IPS-18c (cell line): ENCODE measurements at regions not wholly inside any gene's neighbourhood (a gene's known extent, or its start where the extent isn't known, plus 50 kb on each side); places are given as distances from the start of the nearest gene placed in this dataset.
"Not testable (repeated sequence)": the region's sequence is repeated elsewhere in the genome, so short reads cannot be mapped to it uniquely, and the experiment has no call there.

ENCODE experiments used
- H3K4me3 ChIP-seq: 2 replicates; pipeline ENCODE4 v1.7.0; 2013; ENCODE audit warnings: low read depth, mild to moderate bottlenecking, low read length, moderate library complexity; ENCODE audit not compliant: insufficient read depth
- H3K9me3 ChIP-seq: one replicate; pipeline ENCODE4 v1.6.1; 2013; ENCODE audit warnings: mild to moderate bottlenecking, low read length, moderate library complexity; ENCODE audit not compliant: control insufficient read depth, insufficient read depth

DNA sequence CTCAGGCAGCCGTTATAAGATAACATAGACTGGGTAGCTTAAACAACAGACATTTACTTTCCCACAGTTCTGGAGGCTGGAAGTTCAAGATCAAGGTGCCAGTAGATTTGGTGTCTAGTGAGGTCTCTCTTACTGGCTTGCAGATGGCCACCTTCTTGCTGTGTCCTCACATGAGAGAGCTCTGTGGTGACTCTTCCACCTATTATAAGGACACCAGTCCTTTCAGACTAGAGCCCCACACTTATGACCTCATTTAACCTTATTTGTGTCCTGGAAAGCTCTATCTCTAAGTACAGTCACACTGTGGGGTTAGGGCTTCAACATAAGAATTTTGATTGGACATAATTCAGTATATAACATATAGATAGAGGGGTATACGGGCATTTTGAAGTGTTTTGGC is 245.0 kb downstream of the UTRN start:
- Histone ChIP-seq H3K9me3 (no peaks in the 10 kb centered on the region), H3K4me3 (no peak overlapping the region)

DNA sequence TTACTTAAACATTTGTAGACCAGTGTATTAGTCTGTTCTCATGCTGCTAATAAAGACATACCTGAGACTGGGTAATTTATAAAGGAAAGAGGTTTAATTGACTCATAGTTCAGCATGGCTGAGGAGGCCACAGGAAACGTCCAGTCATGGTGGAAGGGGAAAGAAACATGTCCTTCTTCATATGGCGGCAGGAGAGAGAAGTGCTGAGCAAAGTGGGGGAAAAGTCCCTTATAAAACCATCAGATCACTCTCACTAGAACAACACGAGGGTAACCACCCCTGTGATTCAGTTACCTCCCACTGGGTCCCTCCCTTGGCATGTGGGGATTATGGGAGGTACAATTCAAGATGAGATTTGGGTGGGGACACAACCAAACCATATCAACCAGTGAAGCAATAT is 247.1 kb downstream of the UTRN start:
- H3K4me3 ChIP-seq, H3K9me3 ChIP-seq: not testable (repeated sequence)

DNA sequence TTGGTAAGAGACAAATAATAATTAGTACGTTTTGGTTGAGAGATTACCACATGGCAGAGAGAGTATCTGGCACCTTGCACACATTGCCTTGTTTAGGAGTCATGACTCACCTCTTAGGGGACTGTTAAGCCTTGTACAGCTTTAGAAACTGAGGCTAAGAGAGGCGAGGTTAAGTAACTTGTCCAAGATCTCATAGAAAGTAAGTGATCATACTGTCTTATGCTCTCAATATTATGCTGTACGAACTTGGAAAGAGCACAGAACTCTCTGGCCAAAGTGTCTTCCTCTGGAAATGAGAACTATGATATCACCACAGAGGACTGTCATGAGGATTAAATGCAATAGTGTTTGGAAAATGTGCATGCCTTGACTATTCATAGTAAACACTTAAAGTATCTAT is 249.0 kb downstream of the UTRN start:
- Histone ChIP-seq H3K9me3 (no peaks in the 10 kb centered on the region), H3K4me3 (no peak overlapping the region)

DNA sequence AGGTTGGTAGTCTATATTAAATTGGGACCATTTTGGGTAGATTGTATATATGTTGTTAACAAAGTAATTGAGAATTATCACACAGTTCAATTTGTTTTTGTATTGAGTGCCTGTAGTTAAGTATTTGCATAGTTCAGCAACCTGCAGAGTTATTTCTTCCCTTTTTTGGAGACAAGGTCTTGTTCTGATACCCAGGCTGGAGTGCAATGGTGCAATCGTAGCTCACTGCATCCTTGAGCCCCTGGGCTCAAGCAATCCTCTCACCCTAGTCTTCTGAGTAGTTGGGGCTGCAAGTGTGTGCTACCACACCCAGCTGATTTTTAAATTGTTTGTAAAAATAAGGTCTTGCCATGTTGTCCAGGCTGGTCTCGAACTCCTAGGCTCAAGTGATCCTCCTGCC is 250.5 kb downstream of the UTRN start:
- no peaks in the 10 kb centered on the region for H3K9me3 ChIP-seq
- H3K4me3 ChIP-seq, result no peak overlapping the region

DNA sequence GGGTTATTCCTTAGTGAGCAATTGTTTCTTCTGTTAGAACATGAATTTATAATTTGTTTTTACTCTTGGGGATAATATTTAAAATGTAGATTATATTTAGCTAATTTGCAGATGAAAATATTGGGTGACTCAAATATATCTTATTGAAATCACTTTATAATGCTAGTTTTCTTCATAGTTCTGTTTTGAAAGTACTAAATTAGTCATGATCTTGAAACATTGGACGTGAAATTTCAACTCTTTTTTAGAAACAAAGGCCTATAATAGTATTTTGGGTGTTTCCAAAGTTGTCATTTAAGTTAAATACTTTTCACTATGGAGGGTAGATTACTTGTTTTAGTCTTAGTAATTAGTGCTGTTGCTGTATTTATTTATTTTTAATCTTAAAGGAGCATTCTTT is 250.9 kb downstream of the UTRN start:
- H3K4me3 ChIP-seq, result no peak overlapping the region
- no peaks in the 10 kb centered on the region for H3K9me3 ChIP-seq

DNA sequence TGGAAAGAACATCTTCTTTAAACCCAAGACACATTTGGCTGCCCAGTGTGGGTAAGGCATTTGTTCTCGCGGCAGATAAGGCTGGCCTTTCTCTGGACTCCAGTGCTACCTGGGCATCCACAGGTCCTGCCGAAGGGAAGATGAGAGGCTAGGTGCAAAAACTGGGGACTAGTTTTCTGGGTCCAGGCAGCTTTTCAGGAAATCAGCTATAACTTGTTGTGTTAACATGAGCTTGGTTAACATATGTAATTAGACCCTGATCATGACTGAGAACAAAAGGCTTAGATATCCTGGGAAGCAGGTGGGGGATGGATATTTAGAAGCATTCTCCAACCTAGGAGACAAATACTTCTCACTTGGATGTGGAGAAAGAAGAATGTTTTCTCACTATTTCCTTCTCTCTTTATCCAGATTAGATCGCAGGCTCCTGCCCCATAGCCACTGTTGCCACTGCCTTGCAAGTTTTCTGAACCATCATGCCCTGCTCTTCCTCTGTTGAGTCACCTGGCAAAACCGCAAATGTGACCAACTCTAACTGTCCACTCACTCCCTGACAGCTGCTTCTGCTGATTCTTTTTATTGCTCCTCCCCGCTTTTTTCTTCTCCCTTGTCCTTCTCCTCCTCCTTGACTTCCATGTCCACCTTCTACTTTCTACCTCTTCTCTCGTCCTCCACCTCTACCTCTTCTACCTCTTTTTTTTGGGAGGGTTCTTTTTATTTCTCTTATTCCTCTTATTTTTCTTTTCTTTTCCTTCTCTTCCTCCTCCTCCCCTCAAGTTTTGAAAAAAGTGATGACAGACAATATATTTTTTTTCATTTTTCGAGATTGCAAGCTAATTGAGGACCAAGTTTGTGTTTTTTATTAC is 258.1 kb downstream of the UTRN start:
- no peak overlapping the region for H3K4me3 ChIP-seq

DNA sequence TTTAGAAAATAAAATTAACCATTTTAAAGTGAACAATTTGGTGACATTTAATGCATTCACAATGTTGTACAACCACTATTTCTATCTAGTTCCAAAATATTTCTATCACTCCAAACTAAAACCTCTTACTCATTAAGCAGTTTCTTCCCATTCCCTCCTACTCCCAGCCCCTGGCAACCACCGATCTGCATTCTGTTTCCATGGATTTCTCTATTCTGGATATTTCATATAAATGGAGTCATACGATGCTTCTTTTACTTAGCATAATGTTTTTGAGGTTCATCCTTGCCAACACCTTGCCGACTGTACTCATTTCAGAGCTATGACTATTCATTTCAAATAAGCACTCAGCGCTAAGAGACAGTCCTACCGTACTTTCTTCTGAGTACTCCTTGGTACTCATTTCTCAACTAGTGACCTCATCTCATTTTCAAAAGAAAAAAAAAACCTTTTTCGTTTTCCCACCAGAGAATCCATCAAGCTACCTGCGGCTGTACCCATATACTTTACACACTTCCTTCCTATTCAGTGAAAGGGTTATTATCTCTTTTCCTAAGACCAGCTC is 259.2 kb downstream of the UTRN start:
- no peak overlapping the region for H3K4me3 ChIP-seq
- no peaks in the 10 kb centered on the region for H3K9me3 ChIP-seq

More for the DNA sequence above, 258.1 kb downstream of the UTRN start:
- no peaks in the 10 kb centered on the region for H3K9me3 ChIP-seq

DNA sequence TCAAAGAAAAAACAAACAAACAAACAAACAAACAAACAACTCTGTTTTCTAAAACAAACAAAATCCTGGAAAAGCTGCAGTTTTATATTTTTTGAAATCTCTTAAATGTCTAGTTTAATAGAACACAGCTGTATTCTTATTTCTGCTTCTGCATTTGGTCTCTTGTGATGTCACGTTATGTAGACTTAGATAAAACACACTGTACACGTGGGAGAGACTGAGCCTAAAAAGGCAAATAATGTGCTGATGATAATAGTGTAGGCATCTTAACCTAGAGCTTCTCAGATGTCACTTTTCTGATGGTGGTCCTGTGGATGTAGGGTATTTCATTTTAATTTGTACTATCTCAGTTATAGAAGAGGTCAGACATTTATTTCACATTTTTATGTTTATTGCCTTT is 261.7 kb downstream of the UTRN start:
- Histone ChIP-seq H3K4me3 (no peak overlapping the region), H3K9me3 (no peaks in the 10 kb centered on the region)

DNA sequence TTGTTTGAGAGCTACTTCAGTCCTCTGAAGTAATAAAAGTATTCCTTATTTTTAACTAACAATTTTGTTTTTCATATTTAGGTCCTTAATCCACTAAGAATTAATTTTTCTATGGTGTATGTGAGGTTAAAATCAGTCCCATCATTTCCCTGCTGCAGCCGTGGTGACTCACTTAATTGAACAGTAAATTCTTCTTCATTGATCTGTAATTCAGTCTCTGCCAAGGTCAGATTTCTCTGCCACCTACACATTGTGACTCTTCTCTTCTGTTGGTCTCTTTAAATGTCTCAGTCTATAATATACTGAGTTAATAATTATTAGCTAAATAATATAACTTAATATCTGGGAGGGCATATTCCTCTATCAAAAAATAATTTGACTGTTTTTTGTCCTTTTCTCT is 262.3 kb downstream of the UTRN start:
- Histone ChIP-seq H3K4me3 (no peak overlapping the region), H3K9me3 (no peaks in the 10 kb centered on the region)

DNA sequence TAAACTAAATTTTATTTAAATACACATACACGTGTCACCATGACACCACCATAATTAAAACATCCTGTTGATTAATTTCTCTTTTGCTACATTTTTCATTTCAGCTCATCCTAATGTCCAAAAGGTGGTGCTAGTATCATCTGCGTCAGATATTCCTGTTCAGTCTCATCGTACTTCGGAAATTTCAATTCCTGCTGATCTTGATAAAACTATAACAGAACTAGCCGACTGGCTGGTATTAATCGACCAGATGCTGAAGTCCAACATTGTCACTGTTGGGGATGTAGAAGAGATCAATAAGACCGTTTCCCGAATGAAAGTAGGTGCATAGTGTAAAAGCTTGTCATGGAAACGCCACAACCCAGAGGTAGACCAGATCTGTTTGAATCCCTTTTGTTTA is 263.4 kb downstream of the UTRN start:
- H3K9me3 ChIP-seq, result no peaks in the 10 kb centered on the region
- no peak overlapping the region for H3K4me3 ChIP-seq

DNA sequence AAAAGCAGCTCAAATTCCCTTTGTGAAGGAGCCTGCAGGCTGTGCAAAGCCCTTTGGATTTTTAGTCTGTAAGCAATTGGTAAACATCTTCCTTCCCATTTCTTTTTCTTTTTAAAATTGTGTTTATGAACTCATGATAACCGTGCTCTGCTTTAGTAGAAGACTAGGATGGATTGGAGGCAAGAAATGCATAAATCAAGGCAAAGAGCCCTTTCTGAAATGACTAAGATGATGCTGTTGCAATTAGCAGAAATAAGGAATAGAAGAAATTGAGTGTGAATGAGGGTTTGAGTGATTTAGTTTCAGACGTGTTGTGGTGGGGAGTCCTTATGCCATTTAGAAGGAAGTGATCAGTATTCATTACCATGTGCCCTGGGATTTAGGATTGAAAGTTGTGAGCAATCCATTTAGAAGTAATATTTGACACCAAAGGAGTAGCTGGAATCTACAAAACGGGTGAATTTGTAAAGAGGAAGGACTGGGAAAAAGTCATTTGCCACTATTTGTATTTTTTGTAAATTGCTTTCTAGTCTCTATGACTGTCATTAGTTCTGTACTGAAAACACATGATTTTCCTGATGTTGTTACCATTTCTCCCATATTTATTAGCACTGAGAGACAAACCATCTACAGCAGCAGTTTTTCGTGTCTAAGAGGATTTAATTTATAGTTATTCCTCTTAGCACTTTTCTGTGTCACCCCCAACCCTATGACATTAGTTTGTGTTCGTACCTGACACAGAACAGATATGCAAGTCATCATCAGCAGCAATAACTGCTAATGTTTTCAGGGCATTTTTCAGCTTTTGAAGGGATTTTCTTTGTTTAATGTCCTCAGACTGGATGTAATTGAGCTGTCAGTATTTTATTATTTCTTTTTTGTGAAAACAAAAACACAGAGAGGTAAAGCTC is 265.0 kb downstream of the UTRN start:
- no peaks in the 10 kb centered on the region for H3K9me3 ChIP-seq
- no peak overlapping the region for H3K4me3 ChIP-seq

DNA sequence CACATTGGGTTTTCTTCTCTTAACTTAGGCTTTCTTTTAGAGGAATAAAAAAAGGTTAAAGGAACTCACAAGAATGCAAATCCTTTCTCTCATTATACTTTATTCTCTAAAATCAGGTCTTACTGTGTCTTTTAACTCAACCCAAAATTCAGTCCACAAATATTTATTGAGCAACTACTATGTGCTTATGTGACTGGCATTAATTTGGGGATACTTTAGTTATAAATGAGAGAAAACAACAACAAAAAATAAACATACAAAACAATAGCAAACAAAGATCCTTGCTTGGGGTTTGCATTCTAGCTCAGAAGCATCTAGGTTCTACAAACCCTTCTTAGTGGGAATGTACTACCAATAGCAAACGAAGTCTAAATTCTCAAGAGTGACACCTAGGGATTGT is 266.2 kb downstream of the UTRN start:
- H3K9me3 ChIP-seq, result no peaks in the 10 kb centered on the region
- no peak overlapping the region for H3K4me3 ChIP-seq

DNA sequence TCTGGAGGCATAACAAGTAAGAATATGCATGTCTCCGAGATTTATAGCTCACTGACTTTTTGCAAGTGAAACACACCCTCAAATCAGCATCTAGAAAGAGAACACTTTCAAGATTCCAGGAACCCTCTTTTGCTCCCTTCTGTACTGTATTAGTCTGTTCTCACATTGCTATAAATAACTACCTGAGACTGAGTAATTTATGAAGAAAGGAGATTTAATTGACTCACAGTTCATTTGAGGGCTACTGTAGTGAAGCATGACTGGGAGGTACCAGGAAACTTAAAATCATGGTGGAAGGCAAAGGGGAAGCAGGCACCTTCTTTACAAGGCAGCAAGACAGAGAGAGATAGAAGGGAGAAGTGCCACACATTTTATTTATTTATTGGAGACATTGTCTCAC is 269.9 kb downstream of the UTRN start:
- Histone ChIP-seq H3K9me3 (no peaks in the 10 kb centered on the region), H3K4me3 (no peak overlapping the region)

DNA sequence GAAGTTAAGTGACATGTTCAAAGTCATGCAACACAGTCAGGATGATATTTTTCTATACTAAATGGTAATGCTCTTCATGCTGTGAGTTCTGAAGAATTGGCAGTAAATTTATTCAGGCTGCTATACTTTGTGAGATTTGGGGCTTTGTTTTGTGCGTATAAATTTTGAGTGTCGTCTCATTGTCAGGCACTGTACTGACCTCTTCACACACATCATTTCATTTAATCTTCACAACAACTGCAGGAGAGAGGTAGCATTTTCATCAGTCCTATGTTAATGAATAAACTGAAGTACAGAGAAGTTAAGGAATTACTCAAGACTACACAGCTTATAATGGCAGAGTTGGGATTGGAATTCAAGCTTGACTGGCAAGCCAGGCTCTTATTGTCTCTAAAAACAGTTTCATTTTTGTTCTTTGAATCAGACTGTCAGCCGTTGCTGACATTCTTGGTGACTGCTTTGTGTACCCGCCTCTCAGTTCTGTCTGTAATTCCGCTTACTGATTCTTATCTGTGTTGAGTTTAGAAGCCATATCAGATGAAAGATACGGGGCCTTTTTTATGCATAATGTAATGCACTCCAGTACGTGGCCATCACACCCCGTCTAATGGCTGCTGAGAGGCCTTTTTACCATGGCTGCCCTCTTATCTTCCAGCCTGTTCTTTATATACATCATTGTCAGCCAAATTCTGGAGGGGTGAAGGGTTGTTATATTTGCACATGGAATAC is 274.9 kb downstream of the UTRN start:
- H3K9me3 ChIP-seq, result no peaks in the 10 kb centered on the region
- no peak overlapping the region for H3K4me3 ChIP-seq

DNA sequence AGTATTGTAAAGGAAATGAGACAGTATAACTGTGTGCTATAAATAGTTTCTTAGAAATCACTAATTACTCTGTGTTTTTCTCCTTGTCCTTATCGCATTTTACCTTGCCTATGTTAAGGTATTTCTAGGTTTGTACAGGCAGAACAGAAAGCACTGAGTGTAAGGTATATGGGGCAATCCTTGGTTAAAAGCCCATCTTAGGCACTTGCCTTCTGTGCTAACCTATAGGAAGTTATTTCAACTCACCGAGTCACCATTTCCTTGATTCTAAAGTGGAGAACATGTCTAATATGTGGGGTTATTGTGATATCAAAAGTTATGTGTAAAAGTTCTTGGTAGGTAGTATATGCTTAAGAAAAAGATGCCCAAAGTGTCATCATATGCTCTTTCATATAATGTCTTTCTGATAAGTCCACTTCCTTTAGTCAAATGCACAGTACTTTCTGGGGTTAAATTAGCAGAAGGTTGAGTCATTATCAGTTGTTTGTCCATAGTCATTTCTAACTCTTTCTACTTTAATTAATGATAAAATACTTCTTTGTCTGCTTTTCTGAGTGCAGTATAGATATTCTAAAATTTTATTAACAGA is 276.4 kb downstream of the UTRN start:
- Histone ChIP-seq H3K4me3 (no peak overlapping the region), H3K9me3 (no peaks in the 10 kb centered on the region)

DNA sequence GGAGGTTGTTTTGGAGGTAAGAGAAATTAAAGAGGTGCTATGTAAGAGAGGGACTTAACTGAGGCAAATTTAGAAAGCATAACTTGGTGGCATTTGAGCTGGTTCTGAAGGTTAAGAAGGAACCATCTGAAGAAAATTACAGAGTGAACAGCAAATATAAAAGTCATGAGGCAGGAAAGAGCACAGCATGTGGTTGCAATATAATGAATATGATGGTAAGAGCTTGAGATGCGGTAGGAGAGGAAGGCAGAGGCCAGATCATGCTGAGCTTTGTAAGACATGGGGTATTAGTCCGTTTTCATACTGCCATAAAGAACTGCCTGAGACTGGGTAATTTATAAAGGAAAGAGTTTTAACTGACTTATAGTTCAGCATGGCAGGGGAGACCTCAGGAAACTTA is 279.1 kb downstream of the UTRN start:
- no peak overlapping the region for H3K4me3 ChIP-seq
- H3K9me3 ChIP-seq, result peaks cover 2% of the 10 kb centered on the region
